Duodenal mucosa (tissue), 2 donors: ENCODE measurements at regions not wholly inside any gene's neighbourhood (a gene's known extent, or its start where the extent isn't known, plus 50 kb on each side); places are given as distances from the start of the nearest gene placed in this dataset.

ENCODE experiments used
- H3K27ac ChIP-seq: one replicate; pipeline ENCODE4 v1.7.0; 2013; ENCODE audit warnings: low read depth, low read length
- H3K27me3 ChIP-seq, 2 donors: one replicate each; pipeline ENCODE4 v1.7.0; 2013; ENCODE audit warnings: low read length in 2 of 2, control low read depth in 1 of 2; ENCODE audit not compliant: insufficient read depth in 2 of 2, control insufficient read depth in 1 of 2
- H3K36me3 ChIP-seq, 2 donors: one replicate each; pipeline ENCODE4 v1.7.0; 2013; ENCODE audit warnings: low read length in 2 of 2, control low read depth in 1 of 2; ENCODE audit not compliant: insufficient read depth in 2 of 2, control insufficient read depth in 1 of 2
- H3K4me1 ChIP-seq, 2 donors: one replicate each; pipeline ENCODE4 v1.7.0; 2013; ENCODE audit warnings: low read length in 2 of 2, control low read depth in 1 of 2; ENCODE audit not compliant: insufficient read depth in 2 of 2, control insufficient read depth in 1 of 2
- H3K4me3 ChIP-seq, 2 donors: one replicate each; pipeline ENCODE4 v1.7.0; 2013; ENCODE audit warnings: low read length in 2 of 2, low read depth in 1 of 2
- H3K9ac ChIP-seq, 2 donors: one replicate each; pipeline ENCODE4 v1.7.0; 2013; ENCODE audit warnings: low read length in 2 of 2, low read depth in 1 of 2
- H3K9me3 ChIP-seq, 2 donors: one replicate each; pipeline ENCODE4 v1.7.0; 2013; ENCODE audit warnings: low read length in 2 of 2, control low read depth in 1 of 2; ENCODE audit not compliant: control insufficient read depth in 1 of 2

DNA sequence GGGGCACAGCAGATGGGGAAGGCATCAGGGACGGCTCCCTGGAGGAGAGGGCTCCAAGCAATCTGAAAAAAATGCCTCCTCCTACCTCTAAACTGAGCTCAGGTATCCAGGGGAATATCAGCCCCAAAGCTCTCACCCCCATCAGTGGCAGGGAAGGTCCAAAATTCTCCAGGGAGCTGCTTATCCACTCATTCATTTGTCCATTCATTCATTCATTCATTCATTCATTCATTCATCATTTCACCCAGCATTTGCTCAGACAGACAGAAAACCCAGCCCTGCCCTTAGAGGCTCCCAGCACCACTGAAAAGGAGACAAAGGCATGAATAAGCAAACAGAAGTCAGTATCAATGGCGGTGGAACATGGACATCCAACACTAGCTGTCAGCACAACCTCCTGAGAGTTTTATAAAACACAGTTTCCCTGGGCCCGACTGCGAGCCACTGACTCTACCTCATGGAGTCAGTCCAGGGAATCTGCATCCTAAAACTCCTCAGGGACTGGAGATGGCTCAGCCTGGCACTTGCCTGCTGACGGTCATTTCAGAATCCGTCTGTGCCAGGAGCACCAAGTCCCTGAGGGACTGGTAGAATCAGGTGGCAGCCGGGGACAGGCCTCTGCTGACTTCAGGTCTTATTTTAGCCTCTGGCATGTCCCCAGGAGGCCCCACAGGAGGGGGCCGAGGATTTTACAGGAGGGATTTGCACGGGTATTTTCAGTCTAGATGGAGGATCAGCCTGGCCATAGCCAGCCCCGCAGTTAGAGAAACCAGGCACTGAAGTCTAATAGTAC lies 164.6 kb downstream of the MN1 start:
- Histone ChIP-seq H3K9me3 (no peaks in the 10 kb centered on the region), H3K27ac (no peak overlapping the region), H3K9ac (no peak overlapping the region), H3K4me1 (no peaks in the 10 kb centered on the region), H3K27me3 (no peaks in the 10 kb centered on the region), H3K36me3 (no peaks in the 10 kb centered on the region), H3K4me3 (no peak overlapping the region)

DNA sequence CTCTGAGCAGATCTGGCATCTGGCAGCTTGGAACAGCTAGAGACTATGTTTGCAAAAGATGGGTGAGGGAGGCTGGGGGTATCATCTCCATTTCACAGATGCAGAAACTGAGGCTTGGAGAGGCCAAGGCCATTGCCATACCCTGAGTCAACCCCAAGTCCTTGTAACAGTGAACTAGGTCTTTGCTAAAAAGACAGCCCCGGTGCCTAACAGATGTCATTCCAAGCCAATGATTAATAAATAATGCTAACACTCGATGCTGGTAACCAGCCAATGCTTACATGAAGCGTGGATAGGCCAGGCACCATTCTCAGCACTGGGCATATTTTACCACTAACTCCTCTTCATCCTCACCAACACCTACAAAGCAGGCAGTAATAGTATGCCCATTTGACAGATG lies 164.0 kb downstream of the MN1 start:
- H3K36me3 ChIP-seq: no peaks in the 10 kb centered on the region
- H3K4me1 ChIP-seq: no peaks in the 10 kb centered on the region
- no peaks in the 10 kb centered on the region for H3K27me3 ChIP-seq
- H3K4me3 ChIP-seq: no peak overlapping the region
- no peak overlapping the region for H3K9ac ChIP-seq
- no peaks in the 10 kb centered on the region for H3K9me3 ChIP-seq
- no peak overlapping the region for H3K27ac ChIP-seq

DNA sequence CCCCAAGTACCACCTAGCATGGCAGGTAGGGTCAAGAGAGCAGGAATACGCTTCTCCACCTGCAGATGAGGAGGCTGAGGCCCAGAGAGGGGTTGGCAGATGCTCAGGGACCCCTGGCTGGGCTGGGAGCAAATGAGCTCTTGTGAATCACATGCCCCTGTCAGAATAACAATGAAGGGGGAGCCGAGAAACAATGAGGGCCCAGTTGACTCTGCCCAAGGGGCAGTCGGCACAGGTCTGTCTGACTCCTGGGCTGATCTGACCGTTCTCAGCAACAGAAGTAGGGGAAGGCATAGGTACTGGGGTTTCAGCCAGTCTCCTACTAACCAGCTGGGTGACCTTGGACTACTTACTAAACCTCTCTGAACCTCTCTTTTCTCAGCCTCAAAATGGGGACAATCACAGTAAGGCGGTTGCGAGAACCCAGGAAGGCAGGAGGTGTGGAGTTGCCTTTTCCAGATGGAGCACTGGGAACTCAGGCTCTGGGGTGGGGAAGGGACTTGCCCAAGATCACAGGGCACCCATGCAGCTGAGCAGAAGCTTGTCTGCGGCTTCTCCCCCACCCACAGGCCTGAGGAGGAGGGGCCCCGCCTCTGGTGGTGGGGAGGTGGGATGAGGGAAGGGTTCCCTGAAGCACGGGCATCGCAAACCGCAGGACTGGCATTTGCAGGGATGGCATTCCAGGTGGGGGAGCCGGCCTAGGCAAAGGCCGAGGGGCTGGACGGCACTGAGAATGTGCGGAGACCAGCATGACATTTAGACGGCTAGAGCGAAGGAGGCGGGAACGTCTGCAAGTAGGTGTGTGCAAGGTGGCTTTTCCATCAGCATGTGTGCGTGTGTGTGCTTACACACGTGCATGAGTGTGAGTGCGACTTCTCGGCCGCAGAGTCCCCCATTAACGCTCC lies 163.0 kb downstream of the MN1 start:
- no peaks in the 10 kb centered on the region for H3K27me3 ChIP-seq
- no peak overlapping the region for H3K27ac ChIP-seq
- no peak overlapping the region for H3K9ac ChIP-seq
- no peaks in the 10 kb centered on the region for H3K4me1 ChIP-seq
- H3K9me3 ChIP-seq: no peaks in the 10 kb centered on the region
- no peak overlapping the region for H3K4me3 ChIP-seq
- H3K36me3 ChIP-seq: no peaks in the 10 kb centered on the region

DNA sequence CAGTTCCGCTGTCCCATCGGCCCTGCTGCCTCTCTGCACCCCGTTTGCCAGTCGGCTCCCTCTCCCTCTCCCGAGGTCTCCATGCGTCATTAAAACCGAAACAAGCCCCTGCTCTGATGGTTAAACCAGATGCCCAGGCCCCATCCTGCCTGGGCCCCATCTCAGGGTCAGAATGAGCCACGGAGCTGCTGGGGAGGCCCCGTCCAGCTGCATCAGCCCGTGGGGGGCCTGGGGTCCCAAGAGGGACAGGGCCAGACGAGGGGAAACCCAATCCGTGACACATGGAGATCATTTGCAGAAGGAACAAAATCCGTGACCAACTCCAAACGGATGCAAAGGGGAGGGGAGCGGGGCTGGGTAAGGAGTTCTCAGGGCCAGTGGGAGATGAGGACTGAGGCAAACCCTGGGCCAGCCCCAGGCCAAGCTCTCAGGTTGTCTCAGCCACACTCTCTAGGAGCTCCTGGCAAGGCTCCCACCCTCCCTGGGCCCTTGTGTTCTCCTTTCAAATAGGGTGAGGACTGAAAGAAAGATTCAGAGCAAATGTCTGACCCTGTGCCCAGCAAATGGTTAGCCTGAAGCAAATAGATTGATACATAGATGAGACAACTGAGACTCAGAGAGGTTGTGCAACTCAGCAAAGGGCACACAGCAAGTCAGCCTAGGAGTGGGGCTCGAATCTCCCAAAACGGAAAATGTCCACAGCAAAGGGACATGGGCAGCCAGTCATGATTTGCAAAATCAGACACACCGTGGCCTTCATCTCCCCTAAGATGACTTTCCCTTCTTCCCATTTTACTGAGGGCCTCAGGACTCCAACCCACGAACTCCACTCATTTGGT lies 162.1 kb downstream of the MN1 start:
- Histone ChIP-seq H3K36me3 (no peaks in the 10 kb centered on the region), H3K27me3 (no peaks in the 10 kb centered on the region), H3K9me3 (no peaks in the 10 kb centered on the region), H3K9ac (no peak overlapping the region), H3K4me3 (no peak overlapping the region), H3K4me1 (no peaks in the 10 kb centered on the region), H3K27ac (no peak overlapping the region)

DNA sequence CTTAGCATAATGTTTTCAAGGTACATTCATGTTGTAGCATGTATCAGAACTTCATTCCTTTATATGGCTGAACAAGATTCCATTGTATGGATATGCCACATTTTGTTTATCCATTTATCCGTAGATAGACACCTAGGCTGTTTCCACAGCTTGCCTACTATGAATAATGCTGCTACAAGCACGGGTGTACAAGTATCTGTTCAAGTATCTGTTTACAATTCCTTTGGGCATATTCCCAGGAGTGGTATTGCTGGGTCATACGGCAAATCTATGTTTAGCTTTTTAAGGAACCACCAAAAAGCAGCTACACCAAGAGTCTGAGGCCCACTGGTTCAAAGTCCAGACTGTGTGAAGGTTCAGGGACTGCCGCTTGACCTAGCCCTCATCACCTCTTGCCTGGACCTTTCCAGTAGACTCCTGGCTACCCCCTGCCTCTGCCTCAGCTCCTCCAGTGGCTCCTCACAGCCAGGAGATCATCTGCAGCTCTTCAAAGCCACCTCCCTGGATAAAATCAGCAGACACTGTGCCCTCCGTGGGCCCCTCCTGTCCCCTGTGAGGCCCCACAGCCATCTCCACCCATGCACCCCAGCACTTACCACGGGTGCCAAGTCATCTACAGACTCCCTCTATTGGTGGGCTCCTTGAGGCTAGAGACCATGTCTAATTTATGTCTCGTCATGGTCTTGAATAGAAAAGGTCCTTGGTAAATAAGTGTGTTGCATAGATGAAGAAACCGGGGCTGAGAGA lies 160.3 kb downstream of the MN1 start:
- H3K9ac ChIP-seq: no peak overlapping the region
- H3K4me1 ChIP-seq: no peaks in the 10 kb centered on the region
- no peaks in the 10 kb centered on the region for H3K27me3 ChIP-seq
- no peak overlapping the region for H3K4me3 ChIP-seq
- H3K9me3 ChIP-seq: no peaks in the 10 kb centered on the region
- no peaks in the 10 kb centered on the region for H3K36me3 ChIP-seq
- no peak overlapping the region for H3K27ac ChIP-seq

DNA sequence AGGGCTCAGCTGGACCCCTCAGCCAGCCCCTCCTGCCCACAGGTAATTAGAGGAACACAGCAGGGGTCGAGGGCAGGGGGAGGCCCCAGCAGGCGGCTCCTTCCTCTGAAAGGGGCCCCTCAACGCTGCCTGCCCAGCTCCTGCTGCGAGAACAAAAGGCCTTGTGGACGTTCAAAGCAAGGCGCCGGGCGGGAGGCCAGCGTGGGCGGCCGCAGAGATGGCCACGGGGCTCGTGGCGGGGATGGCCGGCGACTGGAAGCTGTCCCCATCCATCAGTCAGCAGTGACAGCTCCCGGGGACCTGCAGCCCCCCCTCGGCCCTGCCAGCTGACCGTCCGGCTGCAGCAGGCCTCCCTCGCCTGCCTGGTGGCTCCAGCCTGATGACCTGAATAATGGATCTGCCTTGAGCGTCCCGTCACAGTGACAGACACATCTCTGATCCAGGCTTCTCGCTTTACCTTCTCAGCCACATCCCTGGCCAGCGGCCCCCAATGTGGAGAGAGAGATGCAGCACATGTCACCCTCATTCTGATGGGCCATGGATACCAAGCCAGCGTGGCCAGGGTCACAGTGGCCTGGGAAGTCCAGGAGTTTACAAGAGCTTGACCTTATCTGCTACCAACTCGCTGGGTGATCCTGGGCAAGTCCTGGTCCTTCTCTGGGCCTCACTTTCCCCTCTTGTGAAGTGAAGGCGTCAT lies 159.3 kb downstream of the MN1 start:
- Histone ChIP-seq H3K9ac (no peak overlapping the region), H3K27me3 (no peaks in the 10 kb centered on the region), H3K4me1 (no peaks in the 10 kb centered on the region), H3K4me3 (no peak overlapping the region), H3K27ac (no peak overlapping the region), H3K9me3 (no peaks in the 10 kb centered on the region), H3K36me3 (no peaks in the 10 kb centered on the region)

DNA sequence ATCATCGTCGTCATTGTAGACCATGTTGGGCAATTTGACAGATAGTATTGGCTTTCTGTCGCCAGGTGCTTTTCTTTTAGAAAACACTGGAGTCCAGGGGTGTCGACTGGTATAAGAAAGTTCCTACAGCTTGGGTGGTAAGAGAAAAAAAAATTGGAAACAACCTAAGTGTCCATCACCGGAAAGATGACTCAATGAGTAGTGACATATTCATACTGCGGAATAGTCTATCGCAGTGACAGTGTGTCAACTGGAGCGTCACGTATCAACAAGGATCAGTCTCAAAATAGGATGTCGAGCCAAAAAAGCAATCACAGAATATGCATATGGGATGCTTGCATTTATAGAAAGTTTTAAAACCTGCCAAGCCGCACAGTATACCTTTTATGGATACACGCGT lies 157.6 kb downstream of the MN1 start:
- Histone ChIP-seq H3K27ac (no peak overlapping the region), H3K4me3 (no peak overlapping the region), H3K27me3 (no peaks in the 10 kb centered on the region), H3K4me1 (no peaks in the 10 kb centered on the region), H3K36me3 (no peaks in the 10 kb centered on the region), H3K9ac (no peak overlapping the region), H3K9me3 (no peaks in the 10 kb centered on the region)

DNA sequence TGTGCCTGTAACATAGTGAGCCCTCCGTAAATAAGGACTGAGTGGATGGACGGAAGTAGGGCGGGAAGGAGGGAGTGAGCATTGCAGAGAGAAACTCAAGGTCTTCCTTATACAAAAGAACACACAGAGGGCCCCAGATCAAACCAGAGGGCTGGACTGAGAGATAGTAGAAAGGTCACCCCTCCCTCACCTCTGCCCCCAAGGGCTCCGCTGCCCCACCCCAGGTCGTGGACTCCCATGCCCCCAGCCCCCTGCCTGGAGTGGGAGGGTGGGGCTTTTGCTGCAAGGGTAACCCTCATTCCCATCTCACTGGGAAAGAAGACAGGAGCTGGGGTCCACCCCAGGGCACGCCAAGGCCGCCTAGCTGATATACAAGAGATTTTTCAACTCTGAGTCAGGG lies 157.0 kb downstream of the MN1 start:
- H3K4me3 ChIP-seq: no peak overlapping the region
- H3K36me3 ChIP-seq: no peaks in the 10 kb centered on the region
- no peaks in the 10 kb centered on the region for H3K9me3 ChIP-seq
- H3K27me3 ChIP-seq: no peaks in the 10 kb centered on the region
- H3K27ac ChIP-seq: no peak overlapping the region
- no peak overlapping the region for H3K9ac ChIP-seq
- H3K4me1 ChIP-seq: no peaks in the 10 kb centered on the region

DNA sequence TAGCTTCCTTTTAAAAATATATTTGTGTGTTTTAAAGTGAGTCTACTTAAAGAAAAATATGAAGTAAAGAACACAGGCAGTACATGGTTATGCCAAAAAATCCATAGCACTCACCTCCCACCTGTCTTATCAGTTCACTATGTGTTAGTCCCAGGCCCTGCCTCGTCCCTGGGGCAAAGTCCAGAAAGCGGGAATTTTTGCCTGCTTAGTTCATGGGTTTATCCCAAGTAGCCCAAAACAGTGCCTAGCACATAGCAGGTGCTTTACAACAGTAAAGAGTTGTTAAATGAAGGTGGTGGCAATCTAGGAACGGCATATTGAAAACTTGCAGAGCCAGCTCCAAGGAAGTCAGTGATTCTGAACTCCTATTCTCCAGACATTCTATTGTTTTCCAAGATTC lies 154.0 kb downstream of the MN1 start:
- Histone ChIP-seq H3K36me3 (no peaks in the 10 kb centered on the region), H3K9me3 (no peaks in the 10 kb centered on the region)

More for the DNA sequence above, 154.0 kb downstream of the MN1 start:
- H3K9ac ChIP-seq: no peak overlapping the region
- no peaks in the 10 kb centered on the region for H3K27me3 ChIP-seq
- H3K4me1 ChIP-seq: no peaks in the 10 kb centered on the region
- no peak overlapping the region for H3K4me3 ChIP-seq
- no peak overlapping the region for H3K27ac ChIP-seq
